MCF 10A (cell line): ENCODE measurements at regions not wholly inside any gene's neighbourhood (a gene's known extent, or its start where the extent isn't known, plus 50 kb on each side); places are given as distances from the start of the nearest gene placed in this dataset.

Experiments
- BruUV-seq: library from RNA; stranded (reverse); fragments of 400-500 nt; replicated peaks from 2 replicates; lab custom pipeline; 2021; lab: Mats Ljungman, UMichigan
- CTCF ChIA-PET: fragments of 300-600 bp; sonication (Branson Sonifier 250); formaldehyde crosslinking; extraction: SDS; loops from one replicate; lab custom pipeline; 2021; ENCODE audit warnings: antibody characterized with exemption, inconsistent platforms; lab: Yijun Ruan, JAX
- POLR2A ChIA-PET: fragments of 300-600, 350-650 bp; sonication (Branson Sonifier 250); formaldehyde crosslinking; extraction: SDS; loops from one replicate; lab custom pipeline; 2020; ENCODE audit warnings: antibody characterized with exemption, inconsistent platforms; lab: Yijun Ruan, JAX
- DNase-seq: peaks from one replicate; pipeline ENCODE4 v3.0.0-alpha.2; 2018; ENCODE audit not compliant: unreplicated experiment
- H3K27ac Mint-ChIP-seq: one replicate; pipeline ENCODE4 v1.8.0; 2022; ENCODE audit warnings: mild to moderate bottlenecking, low read depth, mixed read lengths; ENCODE audit not compliant: unreplicated experiment
- H3K27me3 Mint-ChIP-seq: one replicate; pipeline ENCODE4 v1.8.0; 2022; ENCODE audit warnings: mixed read lengths; ENCODE audit not compliant: insufficient read depth, unreplicated experiment
- H3K36me3 Mint-ChIP-seq: one replicate; pipeline ENCODE4 v1.8.0; 2022; ENCODE audit warnings: mild to moderate bottlenecking, moderate library complexity, mixed read lengths; ENCODE audit not compliant: insufficient read depth, unreplicated experiment
- H3K4me1 Mint-ChIP-seq: one replicate; pipeline ENCODE4 v1.8.0; 2022; ENCODE audit warnings: mixed read lengths; ENCODE audit not compliant: insufficient read depth, unreplicated experiment
- H3K4me3 Mint-ChIP-seq: one replicate; pipeline ENCODE4 v1.8.0; 2022; ENCODE audit warnings: mild to moderate bottlenecking, moderate library complexity, mixed read lengths; ENCODE audit not compliant: unreplicated experiment
- H3K9me3 Mint-ChIP-seq: one replicate; pipeline ENCODE4 v1.8.0; 2022; ENCODE audit warnings: mixed read lengths; ENCODE audit not compliant: unreplicated experiment
- intact Hi-C: fragments of 100-400 bp; cut with micrococcal nuclease; formaldehyde crosslinking; loops from 2 replicates; pipeline ENCODE4 v1.14.1; 2022
- TF ChIP-seq, protein P1 (sequence below): fragments of 200-600 bp; IDR thresholded peaks from one replicate; pipeline ENCODE4 v1.8.0; 2022; ENCODE audit warnings: antibody characterized with exemption, mild to moderate bottlenecking; ENCODE audit not compliant: unreplicated experiment

DNA sequence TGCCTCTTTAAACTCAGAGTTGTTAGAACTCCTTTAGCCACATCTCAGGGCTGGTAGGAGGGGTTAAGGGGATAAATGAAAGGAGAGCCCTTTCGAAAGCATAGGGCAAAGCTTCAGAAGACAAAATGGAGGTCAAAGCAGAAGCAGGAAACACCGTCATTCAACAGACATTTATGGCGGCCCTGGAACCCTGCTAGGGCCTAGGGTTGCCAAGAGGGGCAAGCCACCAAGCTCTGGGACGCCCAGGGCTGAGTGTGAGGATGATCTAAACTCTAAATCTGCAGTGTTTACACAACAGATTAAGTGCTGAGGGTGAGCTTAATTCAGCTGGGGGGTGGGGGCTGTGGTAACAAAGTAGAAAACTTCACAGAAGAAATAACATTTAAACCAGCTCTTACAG, 79.0 kb upstream of the NFE2L3 start:
- no TSS peak for BruUV-seq
- ChIA-PET CTCF (interaction anchor here (0.8 to 1.2 kb wide), 2 partner anchors 18 to 292 kb away, joined by 3 to 5 read pairs; no protein-coding TSS in a partner anchor), POLR2A (interaction anchor here (0.9 kb wide), 1 partner anchor 12 kb away, joined by 4 read pairs; no protein-coding TSS in a partner anchor)
- no peaks in the 10 kb centered on the region for H3K27me3 Mint-ChIP-seq
- no peak overlapping the region for H3K4me3 Mint-ChIP-seq
- H3K36me3 Mint-ChIP-seq = no peaks in the 10 kb centered on the region
- no peaks in the 10 kb centered on the region for H3K9me3 Mint-ChIP-seq
- intact Hi-C loops = no loop called here
- no peaks in the 10 kb centered on the region for H3K4me1 Mint-ChIP-seq
- no peak for DNase-seq
- TF ChIP-seq, protein P1, sequence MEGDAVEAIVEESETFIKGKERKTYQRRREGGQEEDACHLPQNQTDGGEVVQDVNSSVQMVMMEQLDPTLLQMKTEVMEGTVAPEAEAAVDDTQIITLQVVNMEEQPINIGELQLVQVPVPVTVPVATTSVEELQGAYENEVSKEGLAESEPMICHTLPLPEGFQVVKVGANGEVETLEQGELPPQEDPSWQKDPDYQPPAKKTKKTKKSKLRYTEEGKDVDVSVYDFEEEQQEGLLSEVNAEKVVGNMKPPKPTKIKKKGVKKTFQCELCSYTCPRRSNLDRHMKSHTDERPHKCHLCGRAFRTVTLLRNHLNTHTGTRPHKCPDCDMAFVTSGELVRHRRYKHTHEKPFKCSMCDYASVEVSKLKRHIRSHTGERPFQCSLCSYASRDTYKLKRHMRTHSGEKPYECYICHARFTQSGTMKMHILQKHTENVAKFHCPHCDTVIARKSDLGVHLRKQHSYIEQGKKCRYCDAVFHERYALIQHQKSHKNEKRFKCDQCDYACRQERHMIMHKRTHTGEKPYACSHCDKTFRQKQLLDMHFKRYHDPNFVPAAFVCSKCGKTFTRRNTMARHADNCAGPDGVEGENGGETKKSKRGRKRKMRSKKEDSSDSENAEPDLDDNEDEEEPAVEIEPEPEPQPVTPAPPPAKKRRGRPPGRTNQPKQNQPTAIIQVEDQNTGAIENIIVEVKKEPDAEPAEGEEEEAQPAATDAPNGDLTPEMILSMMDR = no peak
- no peak overlapping the region for H3K27ac Mint-ChIP-seq

DNA sequence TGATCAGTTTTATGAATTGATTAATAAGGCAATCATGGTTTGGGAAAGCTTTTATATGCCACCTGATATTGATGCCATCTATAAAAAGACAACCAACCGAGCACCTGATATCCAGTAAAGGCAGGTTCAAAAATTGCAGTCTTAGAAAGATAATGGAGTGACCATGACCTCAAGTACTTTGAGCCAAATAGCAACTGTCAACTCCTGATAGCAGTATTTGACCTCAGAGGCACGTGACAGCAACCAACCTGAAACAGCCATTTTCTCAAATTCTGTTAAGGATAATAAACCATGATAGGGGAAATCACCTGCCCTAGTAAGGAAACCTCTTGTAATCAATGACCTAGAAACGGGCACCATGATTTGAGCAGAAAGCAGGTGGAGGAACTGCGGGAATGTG, 77.1 kb upstream of the NFE2L3 start:
- ChIA-PET POLR2A (interaction anchor here (1.4 kb wide), 1 partner anchor 124 kb away, joined by 3 read pairs; no protein-coding TSS in a partner anchor), CTCF (no interaction called here)
- no TSS peak for BruUV-seq
- no peak for DNase-seq
- no peaks in the 10 kb centered on the region for H3K4me1 Mint-ChIP-seq
- no peaks in the 10 kb centered on the region for H3K27me3 Mint-ChIP-seq
- intact Hi-C loops = loop anchor here (5.0 kb wide), 1 partner anchor 292 kb away; no protein-coding TSS in a partner anchor
- H3K4me3 Mint-ChIP-seq = no peak overlapping the region
- no peaks in the 10 kb centered on the region for H3K36me3 Mint-ChIP-seq
- H3K9me3 Mint-ChIP-seq = no peaks in the 10 kb centered on the region
- no peak overlapping the region for H3K27ac Mint-ChIP-seq
- TF ChIP-seq, protein P1 = no peak

DNA sequence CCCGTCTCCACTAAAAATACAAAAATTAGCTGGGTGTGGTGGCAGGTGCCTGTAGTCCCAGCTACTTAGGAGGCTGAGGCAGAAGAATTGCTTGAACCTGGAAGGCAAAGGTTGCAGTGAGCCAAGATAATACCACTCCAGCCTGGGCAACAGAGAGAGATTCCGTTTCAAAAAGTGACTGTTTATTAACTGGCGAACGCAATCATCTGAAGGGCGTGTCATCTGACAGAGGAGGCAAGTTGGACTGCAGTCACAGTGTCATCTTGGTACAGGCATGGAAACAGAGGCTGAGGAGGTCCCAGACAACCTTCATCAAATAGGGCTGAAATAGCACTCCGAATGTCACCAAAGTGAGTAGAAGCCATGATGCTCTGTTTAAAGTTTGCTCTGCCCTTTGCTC, 75.3 kb upstream of the NFE2L3 start:
- H3K27me3 Mint-ChIP-seq = no peaks in the 10 kb centered on the region
- H3K36me3 Mint-ChIP-seq = no peaks in the 10 kb centered on the region
- no peak for DNase-seq
- no peaks in the 10 kb centered on the region for H3K4me1 Mint-ChIP-seq
- no peak overlapping the region for H3K27ac Mint-ChIP-seq
- TF ChIP-seq, protein P1 = no peak
- no peaks in the 10 kb centered on the region for H3K9me3 Mint-ChIP-seq
- CTCF ChIA-PET = interaction anchor here (0.6 to 1.2 kb wide), 7 partner anchors 11 to 1073 kb away, joined by 3 to 9 read pairs (median 3); no protein-coding TSS in a partner anchor
- no TSS peak for BruUV-seq
- POLR2A ChIA-PET = interaction anchor here (0.8 kb wide), 1 partner anchor 10 kb away, joined by 3 read pairs; no protein-coding TSS in a partner anchor
- intact Hi-C loops = loop anchor here (5.0 kb wide), 1 partner anchor 291 kb away; no protein-coding TSS in a partner anchor
- H3K4me3 Mint-ChIP-seq = no peak overlapping the region

DNA sequence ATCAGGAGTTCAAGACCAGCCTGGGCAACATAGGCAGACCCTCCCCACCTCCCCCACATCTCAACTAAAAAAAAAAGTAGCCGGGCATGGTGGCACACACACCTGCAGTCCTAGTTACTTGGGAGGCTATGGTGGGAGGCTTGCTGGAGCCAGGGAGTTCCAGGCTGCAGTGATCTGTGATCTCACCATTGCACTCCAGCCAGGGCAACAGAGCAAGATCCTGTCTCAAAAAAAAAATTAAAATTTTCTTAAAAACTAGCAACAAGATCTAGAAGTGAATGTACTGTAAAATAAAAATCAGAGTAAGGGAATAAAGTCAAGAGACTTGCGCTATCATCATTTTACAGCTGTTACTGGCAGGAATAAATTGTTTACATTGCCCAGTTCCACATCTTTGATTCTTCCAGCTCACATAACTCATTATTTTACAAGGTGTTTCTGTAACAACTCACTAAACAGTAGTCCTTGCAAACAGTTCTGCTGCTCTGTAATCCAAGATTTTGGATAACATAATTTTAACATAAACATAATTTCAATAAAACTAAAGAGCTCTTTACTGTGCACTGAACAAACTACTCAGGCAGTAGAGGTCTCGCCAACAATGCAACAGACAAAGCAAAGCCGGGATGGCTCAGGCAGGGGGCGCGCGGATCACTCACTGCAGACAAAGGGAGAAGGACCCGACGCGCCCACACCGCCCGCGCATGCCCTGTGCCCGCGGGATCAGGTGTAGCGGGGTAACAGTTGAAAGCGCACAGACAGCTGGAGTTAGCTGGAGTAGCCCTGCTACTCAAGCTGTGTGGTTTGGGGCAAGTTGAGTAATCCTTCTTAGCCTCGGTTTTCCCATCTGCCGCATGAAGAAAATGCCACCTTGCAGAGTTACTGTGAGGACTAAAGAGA, 73.3 kb upstream of the NFE2L3 start:
- ChIA-PET CTCF (interaction anchor here (0.9 to 2.0 kb wide), 7 partner anchors 9 to 206 kb away, joined by 3 to 9 read pairs (median 6); no protein-coding TSS in a partner anchor), POLR2A (interaction anchor here (0.6 to 2.0 kb wide), 4 partner anchors 9 to 121 kb away, joined by 3 to 8 read pairs (median 6); partner anchors contain the start of gene HNRNPA2B1)
- no TSS peak for BruUV-seq
- Mint-ChIP-seq H3K27me3 (no peaks in the 10 kb centered on the region), H3K9me3 (no peaks in the 10 kb centered on the region), H3K4me1 (no peaks in the 10 kb centered on the region), H3K36me3 (no peaks in the 10 kb centered on the region), H3K4me3 (no peak overlapping the region), H3K27ac (no peak overlapping the region)
- intact Hi-C loops = loop anchor here (5.0 kb wide), 1 partner anchor 289 kb away; no protein-coding TSS in a partner anchor
- TF ChIP-seq, protein P1 = peak; percentile 20
- peak; percentile 39 for DNase-seq
